ENCODE measurements at regions not wholly inside any gene's neighbourhood (a gene's known extent, or its start where the extent isn't known, plus 50 kb on each side); places are given as distances from the start of the nearest gene placed in this dataset.
"Not testable (repeated sequence)": the region's sequence is repeated elsewhere in the genome, so short reads cannot be mapped to it uniquely, and the experiment has no call there.

DNA sequence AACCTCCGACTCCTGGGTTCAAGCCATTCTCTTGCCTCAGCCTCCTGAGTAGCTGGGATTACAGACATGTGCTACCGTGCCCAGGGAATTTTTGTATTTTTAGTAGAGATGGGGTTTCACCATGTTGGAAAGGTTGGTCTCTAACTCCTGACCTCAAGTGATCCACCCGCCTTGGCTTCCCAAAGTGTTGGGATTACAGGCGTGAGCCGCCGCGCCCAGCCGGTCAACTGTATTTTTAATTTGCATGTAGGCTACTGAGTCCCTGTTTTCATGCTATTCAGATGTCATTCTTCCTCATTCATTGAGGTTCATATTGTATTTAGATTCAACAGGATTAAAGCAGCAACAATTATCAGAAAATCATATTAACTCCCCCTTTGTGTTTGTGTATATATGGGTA lies 425.1 kb upstream of the IZUMO3 start:
- TF ChIP-seq, protein P1, sequence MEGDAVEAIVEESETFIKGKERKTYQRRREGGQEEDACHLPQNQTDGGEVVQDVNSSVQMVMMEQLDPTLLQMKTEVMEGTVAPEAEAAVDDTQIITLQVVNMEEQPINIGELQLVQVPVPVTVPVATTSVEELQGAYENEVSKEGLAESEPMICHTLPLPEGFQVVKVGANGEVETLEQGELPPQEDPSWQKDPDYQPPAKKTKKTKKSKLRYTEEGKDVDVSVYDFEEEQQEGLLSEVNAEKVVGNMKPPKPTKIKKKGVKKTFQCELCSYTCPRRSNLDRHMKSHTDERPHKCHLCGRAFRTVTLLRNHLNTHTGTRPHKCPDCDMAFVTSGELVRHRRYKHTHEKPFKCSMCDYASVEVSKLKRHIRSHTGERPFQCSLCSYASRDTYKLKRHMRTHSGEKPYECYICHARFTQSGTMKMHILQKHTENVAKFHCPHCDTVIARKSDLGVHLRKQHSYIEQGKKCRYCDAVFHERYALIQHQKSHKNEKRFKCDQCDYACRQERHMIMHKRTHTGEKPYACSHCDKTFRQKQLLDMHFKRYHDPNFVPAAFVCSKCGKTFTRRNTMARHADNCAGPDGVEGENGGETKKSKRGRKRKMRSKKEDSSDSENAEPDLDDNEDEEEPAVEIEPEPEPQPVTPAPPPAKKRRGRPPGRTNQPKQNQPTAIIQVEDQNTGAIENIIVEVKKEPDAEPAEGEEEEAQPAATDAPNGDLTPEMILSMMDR (tag by site-specific recombination; IDR thresholded peaks at IDR 0.05) = not testable (repeated sequence)
- TF ChIP-seq KLF10 (tag by site-specific recombination; IDR thresholded peaks at IDR 0.05) = not testable (repeated sequence)

All from HEK293 (cell line).